Stimulated activated CD4-positive, alpha-beta T cell treated with anti-CD3 and anti-CD28 coated beads, Interleukin-2, amount 100 ng/mL, for 4 hours (primary cell): ENCODE measurements at regions not wholly inside any gene's neighbourhood (a gene's known extent, or its start where the extent isn't known, plus 50 kb on each side); places are given as distances from the start of the nearest gene placed in this dataset.

Experiments
- DNase-seq: peaks from one replicate; pipeline ENCODE4 v3.0.0-alpha.2; 2020; ENCODE audit warnings: low read depth

GRCh38 chr20:57877131-57877824, 167.5 kb upstream of the PMEPA1 start:
- no peak for DNase-seq

GRCh38 chr20:57876163-57876562, 166.3 kb upstream of the PMEPA1 start:
- DNase-seq = no peak

- DNase-seq = no peak
Observed at GRCh38 chr20:57874141-57874540, 164.3 kb upstream of the PMEPA1 start.

GRCh38 chr20:57872816-57873409, 163.1 kb upstream of the PMEPA1 start:
- no peak for DNase-seq

- no peak for DNase-seq
Observed at GRCh38 chr20:57871237-57871632, 161.4 kb upstream of the PMEPA1 start.

GRCh38 chr20:57870597-57871236, 160.9 kb upstream of the PMEPA1 start:
- no peak for DNase-seq

GRCh38 chr20:57869951-57870315, 160.1 kb upstream of the PMEPA1 start:
- no peak for DNase-seq

GRCh38 chr20:57869291-57869950, 159.6 kb upstream of the PMEPA1 start:
- no peak for DNase-seq

- no peak for DNase-seq
Observed at GRCh38 chr20:57868310-57868709, 158.5 kb upstream of the PMEPA1 start.

GRCh38 chr20:57867807-57868206, 158.0 kb upstream of the PMEPA1 start:
- DNase-seq = no peak

GRCh38 chr20:57867181-57867803, 157.5 kb upstream of the PMEPA1 start:
- no peak for DNase-seq

GRCh38 chr20:57866250-57867106, 156.7 kb upstream of the PMEPA1 start:
- no peak for DNase-seq

GRCh38 chr20:57865266-57865665, 155.5 kb upstream of the PMEPA1 start:
- no peak for DNase-seq

GRCh38 chr20:57860576-57860975, 150.8 kb upstream of the PMEPA1 start:
- no peak for DNase-seq

- DNase-seq = no peak
Observed at GRCh38 chr20:57857969-57858368, 148.2 kb upstream of the PMEPA1 start.

GRCh38 chr20:57857118-57857517, 147.3 kb upstream of the PMEPA1 start:
- DNase-seq = no peak

- DNase-seq = no peak
Observed at GRCh38 chr20:57856658-57857057, 146.8 kb upstream of the PMEPA1 start.

- no peak for DNase-seq
Observed at GRCh38 chr20:57851796-57852195, 142.0 kb upstream of the PMEPA1 start.

- DNase-seq = no peak
Observed at GRCh38 chr20:57851025-57851682, 141.3 kb upstream of the PMEPA1 start.

GRCh38 chr20:57849521-57850215, 139.9 kb upstream of the PMEPA1 start:
- DNase-seq = no peak
